Ovary (tissue), 7 donors: ENCODE measurements at regions not wholly inside any gene's neighbourhood (a gene's known extent, or its start where the extent isn't known, plus 50 kb on each side); places are given as distances from the start of the nearest gene placed in this dataset.

ENCODE experiments used
- DNase-seq, 5 donors: peaks; one replicate each; pipeline ENCODE4 v3.0.0-alpha.2; 2019 to 2020
- H3K27ac ChIP-seq, 2 donors: fragments of 200-600 bp; one replicate each; pipeline versions ENCODE4 v1.5.1 to v1.8.0; 2019 to 2022
- H3K27me3 ChIP-seq: fragments of 200-600 bp; one replicate; pipeline ENCODE4 v1.8.0; 2022
- H3K36me3 ChIP-seq: fragments of 200-600 bp; sonication (generic); one replicate; pipeline ENCODE4 v1.5.1; 2019
- H3K4me1 ChIP-seq: one replicate; pipeline ENCODE4 v1.8.1; 2013; ENCODE audit warnings: mild to moderate bottlenecking, moderate library complexity; ENCODE audit not compliant: insufficient read depth
- H3K4me3 ChIP-seq: fragments of 200-600 bp; sonication (generic); one replicate; pipeline ENCODE4 v1.5.1; 2017
- H3K9me3 ChIP-seq, 2 donors: fragments of 200-600 bp in 1 of 2; sonication (generic) in 1 of 2; one replicate each; pipeline versions ENCODE4 v1.5.1 to v1.8.1; 2013 to 2019; ENCODE audit warnings: mild to moderate bottlenecking in 1 of 2, moderate library complexity in 1 of 2
- EP300 ChIP-seq: sonication (generic); formaldehyde crosslinking; IDR thresholded peaks from one replicate; pipeline ENCODE4 v1.6.1; 2017; ENCODE audit warnings: antibody characterized with exemption
- POLR2A ChIP-seq: fragments of 450-650 bp; IDR thresholded peaks from one replicate; pipeline ENCODE4 v1.6.1; 2017; ENCODE audit warnings: antibody characterized with exemption, mild to moderate bottlenecking, moderate library complexity
- WGBS, 3 donors: extraction: QIAGEN DNeasy Blood & Tissue Kit in 1 of 3; methylation state at CpG; one replicate each; pipeline versions ENCODE4 v1.1.5 to v1.1.7; 2013 to 2017; 5-methylcytosine and 5-hydroxymethylcytosine counted together
- intact Hi-C, 4 donors: fragments of 100-400 bp; cut with DNase I; formaldehyde crosslinking; loops; one replicate each; pipeline versions ENCODE4 v1.11.0 to v1.15.1; 2022 to 2023
- TF ChIP-seq, protein P1 (sequence below), 3 donors: fragments of 450-650 bp in 2 of 3; fragments of 200-600 bp in 1 of 3; IDR thresholded peaks; one replicate each; pipeline versions ENCODE4 v1.5.1 to v1.8.0; 2016 to 2022; ENCODE audit warnings: antibody characterized with exemption in 3 of 3, mild to moderate bottlenecking in 1 of 3
- donor health status: DM: no; HTN: no; CAD: no; lungs with moderate emphysema.
- donor health status: DM: no; HTN: no; CAD: no.
- donor health status: Bipolar disorder and iron deficiency.
- donor health status: DM: no; HTN: no; CAD: no.
- donor health status: DM: yes; HTN: yes; CAD: no.

DNA sequence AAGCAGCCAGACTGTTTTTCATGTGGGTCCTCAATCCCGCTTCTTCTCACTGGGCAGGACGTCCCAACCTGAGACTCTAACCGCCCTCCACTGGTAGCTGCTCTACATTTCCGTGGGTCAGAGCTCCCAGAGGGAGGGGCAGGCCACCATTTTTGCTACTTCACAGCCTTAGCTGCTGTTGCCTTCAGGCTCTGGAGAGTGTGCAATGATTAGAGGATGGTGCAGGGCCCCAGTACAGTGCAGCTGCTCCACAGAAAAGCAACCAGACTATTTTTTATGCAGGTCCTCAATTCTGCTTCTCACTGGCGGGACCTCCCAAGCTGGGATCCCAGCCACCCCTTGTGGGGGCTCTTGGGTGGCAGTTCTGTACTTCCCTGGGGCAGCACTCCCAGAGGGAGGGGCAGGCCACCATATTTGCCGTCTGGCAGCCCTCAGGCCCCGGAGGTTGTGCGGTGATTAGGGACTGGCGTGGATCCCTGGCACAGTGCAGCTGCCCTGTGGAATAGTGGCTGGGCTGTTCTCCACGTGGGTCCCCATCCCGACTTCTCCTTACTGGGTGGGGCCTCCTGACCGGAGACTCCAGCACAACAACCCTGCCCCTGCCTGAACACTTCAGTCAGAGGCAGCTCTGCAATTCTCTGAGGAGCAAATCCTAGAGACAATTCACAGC lies 647.6 kb upstream of the PKN2 start:
- H3K4me1 ChIP-seq: no peaks in the 10 kb centered on the region
- TF ChIP-seq, protein P1, sequence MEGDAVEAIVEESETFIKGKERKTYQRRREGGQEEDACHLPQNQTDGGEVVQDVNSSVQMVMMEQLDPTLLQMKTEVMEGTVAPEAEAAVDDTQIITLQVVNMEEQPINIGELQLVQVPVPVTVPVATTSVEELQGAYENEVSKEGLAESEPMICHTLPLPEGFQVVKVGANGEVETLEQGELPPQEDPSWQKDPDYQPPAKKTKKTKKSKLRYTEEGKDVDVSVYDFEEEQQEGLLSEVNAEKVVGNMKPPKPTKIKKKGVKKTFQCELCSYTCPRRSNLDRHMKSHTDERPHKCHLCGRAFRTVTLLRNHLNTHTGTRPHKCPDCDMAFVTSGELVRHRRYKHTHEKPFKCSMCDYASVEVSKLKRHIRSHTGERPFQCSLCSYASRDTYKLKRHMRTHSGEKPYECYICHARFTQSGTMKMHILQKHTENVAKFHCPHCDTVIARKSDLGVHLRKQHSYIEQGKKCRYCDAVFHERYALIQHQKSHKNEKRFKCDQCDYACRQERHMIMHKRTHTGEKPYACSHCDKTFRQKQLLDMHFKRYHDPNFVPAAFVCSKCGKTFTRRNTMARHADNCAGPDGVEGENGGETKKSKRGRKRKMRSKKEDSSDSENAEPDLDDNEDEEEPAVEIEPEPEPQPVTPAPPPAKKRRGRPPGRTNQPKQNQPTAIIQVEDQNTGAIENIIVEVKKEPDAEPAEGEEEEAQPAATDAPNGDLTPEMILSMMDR (IDR thresholded peaks at IDR 0.05): no peak
- TF ChIP-seq EP300: no peak
- no peak for TF ChIP-seq POLR2A
- H3K4me3 ChIP-seq: no peak overlapping the region
- H3K27ac ChIP-seq: no peak overlapping the region
- DNase-seq: no peak
- intact Hi-C loops: no loop called here
- WGBS, 3 donors: 82 to 86% (median 85%) methylated on average over 9 to 12 of the region's 12 CpGs
- no peaks in the 10 kb centered on the region for H3K9me3 ChIP-seq
- H3K36me3 ChIP-seq: no peaks in the 10 kb centered on the region
- H3K27me3 ChIP-seq: no peaks in the 10 kb centered on the region

DNA sequence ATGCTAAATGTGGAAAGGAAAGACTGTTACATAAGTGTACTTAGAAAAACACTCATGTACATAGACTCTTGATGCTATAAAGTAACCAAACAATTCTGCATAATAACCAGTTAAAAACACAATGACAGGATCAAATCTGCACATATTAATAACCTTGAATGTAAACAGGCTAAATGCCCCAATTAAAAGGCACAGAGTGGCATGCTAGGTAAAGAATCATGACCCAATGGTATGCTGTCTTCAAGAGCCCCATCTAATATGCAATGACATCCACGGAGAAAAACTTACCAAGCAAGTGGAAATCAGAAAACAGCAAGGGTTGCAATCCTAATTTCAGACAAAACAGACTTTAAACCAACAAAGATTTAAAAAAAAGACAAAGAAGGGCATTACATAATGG lies 644.8 kb upstream of the PKN2 start:
- intact Hi-C loops: no loop called here
- Histone ChIP-seq H3K27ac (no peak overlapping the region), H3K36me3 (no peaks in the 10 kb centered on the region), H3K4me3 (no peak overlapping the region), H3K9me3 (no peaks in the 10 kb centered on the region), H3K4me1 (no peaks in the 10 kb centered on the region), H3K27me3 (no peaks in the 10 kb centered on the region)
- WGBS, 3 donors: 86 to 91% (median 91%) methylated on average over 1 of the region's 1 CpG
- TF ChIP-seq, protein P1 (IDR thresholded peaks at IDR 0.05): no peak
- TF ChIP-seq EP300 (no peak), POLR2A (no peak)
- no peak for DNase-seq

DNA sequence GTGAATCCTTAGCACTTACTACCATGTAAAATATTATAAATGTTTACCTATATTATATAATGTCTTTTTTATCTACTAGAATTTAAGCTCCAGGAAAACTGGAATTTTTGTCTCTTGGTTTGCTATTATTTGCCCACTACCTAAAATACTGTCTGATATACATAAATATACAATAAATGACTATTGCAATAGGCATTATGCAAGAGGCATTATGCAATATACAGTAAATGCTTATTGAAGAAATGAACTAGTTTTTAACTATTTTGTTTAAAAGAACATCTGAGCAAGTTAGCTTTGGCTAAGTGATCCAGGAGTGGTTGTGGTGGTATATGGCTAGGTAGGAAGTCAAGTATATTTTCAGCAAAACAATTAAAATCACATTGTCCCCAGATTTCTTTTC lies 640.2 kb upstream of the PKN2 start:
- no peaks in the 10 kb centered on the region for H3K36me3 ChIP-seq
- intact Hi-C loops: no loop called here
- DNase-seq: no peak
- no peaks in the 10 kb centered on the region for H3K27me3 ChIP-seq
- H3K9me3 ChIP-seq: no peaks in the 10 kb centered on the region
- TF ChIP-seq EP300 (no peak), POLR2A (no peak)
- TF ChIP-seq, protein P1 (IDR thresholded peaks at IDR 0.05): no peak
- H3K27ac ChIP-seq: no peak overlapping the region
- H3K4me1 ChIP-seq: no peaks in the 10 kb centered on the region
- no peak overlapping the region for H3K4me3 ChIP-seq

DNA sequence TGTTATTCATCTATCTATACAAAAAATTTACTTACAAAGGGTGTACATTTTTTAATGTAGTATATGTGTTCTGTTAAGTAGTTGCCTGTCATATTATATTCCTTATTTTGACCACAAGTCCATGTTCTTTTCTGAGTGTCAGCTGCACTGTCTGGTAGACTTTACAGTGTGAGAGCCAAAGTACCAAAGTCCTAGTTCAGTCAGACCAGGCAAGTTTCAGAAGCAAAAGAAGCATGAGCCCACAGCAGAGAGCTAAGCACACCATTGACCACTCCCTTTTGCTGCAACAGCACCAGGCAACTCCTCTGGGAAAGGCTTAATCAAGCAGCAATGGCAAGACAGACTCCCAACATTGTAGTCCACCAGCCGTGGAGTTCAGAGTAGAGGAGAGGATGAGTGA lies 631.9 kb upstream of the PKN2 start:
- no peaks in the 10 kb centered on the region for H3K4me1 ChIP-seq
- H3K4me3 ChIP-seq: no peak overlapping the region
- H3K27ac ChIP-seq: no peak overlapping the region
- no peaks in the 10 kb centered on the region for H3K9me3 ChIP-seq
- TF ChIP-seq, protein P1 (IDR thresholded peaks at IDR 0.05): no peak
- TF ChIP-seq POLR2A: no peak
- TF ChIP-seq EP300: no peak
- no peaks in the 10 kb centered on the region for H3K27me3 ChIP-seq
- H3K36me3 ChIP-seq: no peaks in the 10 kb centered on the region
- 77 to 93% (median 85%) methylated on average over 1 of the region's 1 CpG for WGBS, 3 donors
- no peak for DNase-seq
- intact Hi-C loops: no loop called here
